ENCODE measurements at regions not wholly inside any gene's neighbourhood (a gene's known extent, or its start where the extent isn't known, plus 50 kb on each side); places are given as distances from the start of the nearest gene placed in this dataset.

- H3F3A ChIP-seq (ENCODE audit: insufficient read depth, low read depth): no peaks in the 10 kb centered on the region
- no peak overlapping the region for H3K4me2 ChIP-seq
- intact Hi-C loops (cut with micrococcal nuclease; ENCODE audit: unreplicated experiment): no loop called here
- H3K9me3 ChIP-seq (ENCODE audit: insufficient read depth, low read depth): peaks cover 4% of the 10 kb centered on the region; the same call in 1 of the 2 replicates
- H3K36me3 ChIP-seq (ENCODE audit: low read depth): no peaks in the 10 kb centered on the region
- no peaks in the 10 kb centered on the region for H3K79me2 ChIP-seq (ENCODE audit: low read depth)
- BruUV-seq (replicated peaks): no TSS peak
- no peak for DNase-seq
- no peak overlapping the region for H2AFZ ChIP-seq
- no peaks in the 10 kb centered on the region for H4K20me1 ChIP-seq (ENCODE audit: insufficient read depth)
- ChIA-PET CTCF (no interaction called here), POLR2A (ENCODE audit: unreplicated experiment) (no interaction called here)
- H3K27ac ChIP-seq: no peak overlapping the region
- TF ChIP-seq, protein P1, sequence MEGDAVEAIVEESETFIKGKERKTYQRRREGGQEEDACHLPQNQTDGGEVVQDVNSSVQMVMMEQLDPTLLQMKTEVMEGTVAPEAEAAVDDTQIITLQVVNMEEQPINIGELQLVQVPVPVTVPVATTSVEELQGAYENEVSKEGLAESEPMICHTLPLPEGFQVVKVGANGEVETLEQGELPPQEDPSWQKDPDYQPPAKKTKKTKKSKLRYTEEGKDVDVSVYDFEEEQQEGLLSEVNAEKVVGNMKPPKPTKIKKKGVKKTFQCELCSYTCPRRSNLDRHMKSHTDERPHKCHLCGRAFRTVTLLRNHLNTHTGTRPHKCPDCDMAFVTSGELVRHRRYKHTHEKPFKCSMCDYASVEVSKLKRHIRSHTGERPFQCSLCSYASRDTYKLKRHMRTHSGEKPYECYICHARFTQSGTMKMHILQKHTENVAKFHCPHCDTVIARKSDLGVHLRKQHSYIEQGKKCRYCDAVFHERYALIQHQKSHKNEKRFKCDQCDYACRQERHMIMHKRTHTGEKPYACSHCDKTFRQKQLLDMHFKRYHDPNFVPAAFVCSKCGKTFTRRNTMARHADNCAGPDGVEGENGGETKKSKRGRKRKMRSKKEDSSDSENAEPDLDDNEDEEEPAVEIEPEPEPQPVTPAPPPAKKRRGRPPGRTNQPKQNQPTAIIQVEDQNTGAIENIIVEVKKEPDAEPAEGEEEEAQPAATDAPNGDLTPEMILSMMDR (conservative IDR thresholded peaks at IDR 0.05): no peak
- TF ChIP-seq EZH2 (IDR thresholded peaks at IDR 0.05; ENCODE audit: low read depth): no peak
- no peaks in the 10 kb centered on the region for H3K4me1 ChIP-seq (replicated peaks; ENCODE audit: insufficient read depth)
- H3K9me2 ChIP-seq (ENCODE audit: insufficient read depth): no peaks in the 10 kb centered on the region
- H3K4me3 ChIP-seq: no peak overlapping the region
- no peaks in the 10 kb centered on the region for H3K27me3 ChIP-seq (ENCODE audit: insufficient read depth, low read depth)
Measured at GRCh38 chr4:121567748-121568147, 129.0 kb downstream of the ANXA5 start.

GRCh38 chr4:121564840-121565375 lies 131.9 kb downstream of the ANXA5 start:
- H3K27ac ChIP-seq: no peak overlapping the region
- no TSS peak for BruUV-seq (replicated peaks)
- ChIA-PET CTCF (no interaction called here), POLR2A (ENCODE audit: unreplicated experiment) (no interaction called here)
- no peak overlapping the region for H3K4me3 ChIP-seq
- H3K36me3 ChIP-seq (ENCODE audit: low read depth): no peaks in the 10 kb centered on the region
- H2AFZ ChIP-seq: no peak overlapping the region
- H3K4me2 ChIP-seq: no peak overlapping the region
- no peak for DNase-seq
- H3F3A ChIP-seq (ENCODE audit: insufficient read depth, low read depth): no peaks in the 10 kb centered on the region
- no peaks in the 10 kb centered on the region for H4K20me1 ChIP-seq (ENCODE audit: insufficient read depth)
- H3K9me2 ChIP-seq (ENCODE audit: insufficient read depth): no peaks in the 10 kb centered on the region
- intact Hi-C loops (cut with micrococcal nuclease; ENCODE audit: unreplicated experiment): no loop called here
- TF ChIP-seq, protein P1 (conservative IDR thresholded peaks at IDR 0.05): no peak
- TF ChIP-seq EZH2 (IDR thresholded peaks at IDR 0.05; ENCODE audit: low read depth): no peak
- H3K79me2 ChIP-seq (ENCODE audit: low read depth): no peaks in the 10 kb centered on the region
- H3K9me3 ChIP-seq (ENCODE audit: insufficient read depth, low read depth): peaks cover 4% of the 10 kb centered on the region; the same call in 1 of the 2 replicates
- H3K27me3 ChIP-seq (ENCODE audit: insufficient read depth, low read depth): no peaks in the 10 kb centered on the region
- H3K4me1 ChIP-seq (replicated peaks; ENCODE audit: insufficient read depth): no peaks in the 10 kb centered on the region

- H4K20me1 ChIP-seq (ENCODE audit: insufficient read depth): no peaks in the 10 kb centered on the region
- no peak for DNase-seq
- H2AFZ ChIP-seq: no peak overlapping the region
- BruUV-seq (replicated peaks): no TSS peak
- POLR2A ChIA-PET (ENCODE audit: unreplicated experiment): no interaction called here
- H3K4me3 ChIP-seq: no peak overlapping the region
- H3K27ac ChIP-seq: no peak overlapping the region
- H3K36me3 ChIP-seq (ENCODE audit: low read depth): no peaks in the 10 kb centered on the region
- no peaks in the 10 kb centered on the region for H3K79me2 ChIP-seq (ENCODE audit: low read depth)
- H3F3A ChIP-seq (ENCODE audit: insufficient read depth, low read depth): no peaks in the 10 kb centered on the region
- no peaks in the 10 kb centered on the region for H3K27me3 ChIP-seq (ENCODE audit: insufficient read depth, low read depth)
- H3K4me2 ChIP-seq: no peak overlapping the region
- no peaks in the 10 kb centered on the region for H3K9me2 ChIP-seq (ENCODE audit: insufficient read depth)
- no peaks in the 10 kb centered on the region for H3K9me3 ChIP-seq (ENCODE audit: insufficient read depth, low read depth)
- CTCF ChIA-PET: no interaction called here
- intact Hi-C loops (cut with micrococcal nuclease; ENCODE audit: unreplicated experiment): no loop called here
- TF ChIP-seq, protein P1 (conservative IDR thresholded peaks at IDR 0.05): no peak
- no peak for TF ChIP-seq EZH2 (IDR thresholded peaks at IDR 0.05; ENCODE audit: low read depth)
- H3K4me1 ChIP-seq (replicated peaks; ENCODE audit: insufficient read depth): no peaks in the 10 kb centered on the region
Measured at GRCh38 chr4:121562811-121563210, 134.0 kb downstream of the ANXA5 start.
